Psoas muscle (tissue), 7 donors: ENCODE measurements at regions not wholly inside any gene's neighbourhood (a gene's known extent, or its start where the extent isn't known, plus 50 kb on each side); places are given as distances from the start of the nearest gene placed in this dataset.

Experiments used
- ATAC-seq, 4 donors: fragments of 200-7000 bp; cut with Tn5 transposase; one replicate each; pipeline ENCODE4 v1.9.1; 2020; ENCODE audit warnings: moderate library complexity in 3 of 4, mild to moderate bottlenecking in 2 of 4
- DNase-seq, 2 donors: peaks; one replicate each; pipeline ENCODE4 v3.0.0-alpha.2; 2020
- H3K27ac ChIP-seq: fragments of 200-600 bp; one replicate; pipeline ENCODE4 v1.8.0; 2022
- H3K27me3 ChIP-seq, 3 donors: fragments of 200-600 bp in 1 of 3; one replicate each; pipeline versions ENCODE4 v1.6.1 to v1.8.0; 2013 to 2022; ENCODE audit warnings: low read length in 2 of 3, mild to moderate bottlenecking in 2 of 3, moderate library complexity in 1 of 3; ENCODE audit not compliant: insufficient read depth in 3 of 3
- H3K36me3 ChIP-seq, 2 donors: fragments of 200-600 bp in 1 of 2; one replicate each; pipeline versions ENCODE4 v1.6.1 to v1.8.0; 2013 to 2022; ENCODE audit warnings: low read depth in 1 of 2, mild to moderate bottlenecking in 1 of 2, moderate library complexity in 1 of 2; ENCODE audit not compliant: insufficient read depth in 1 of 2
- H3K4me1 ChIP-seq: fragments of 200-600 bp; one replicate; pipeline ENCODE4 v1.8.0; 2022
- H3K4me3 ChIP-seq: fragments of 200-600 bp; one replicate; pipeline ENCODE4 v1.8.0; 2022; ENCODE audit warnings: mild to moderate bottlenecking
- H3K9me3 ChIP-seq: fragments of 200-600 bp; one replicate; pipeline ENCODE4 v1.8.0; 2022
- CTCF ChIP-seq: fragments of 200-600 bp; IDR thresholded peaks from one replicate; pipeline ENCODE4 v1.8.0; 2022; ENCODE audit warnings: antibody characterized with exemption
- WGBS, 3 donors: extraction: QIAGEN DNeasy Blood & Tissue Kit; methylation state at CpG; one replicate each; pipeline versions ENCODE4 v1.1.6 to v1.1.7; 2013; 5-methylcytosine and 5-hydroxymethylcytosine counted together
- intact Hi-C, 2 donors: fragments of 100-400 bp; cut with DNase I; formaldehyde crosslinking; loops; one replicate each; pipeline versions ENCODE4 v1.11.0 to v1.14.2; 2022
- donor health status: healthy with polysubstance abuse.
- donor health status: DM: no; HTN: no; CAD: no; lungs with moderate emphysema.
- donor health status: Bipolar disorder and iron deficiency.
- donor health status: healthy.
- donor health status: DM: yes; HTN: yes; CAD: no.
- donor health status: DM: no; HTN: no; CAD: no.
- donor health status: DM: yes; HTN: yes; CAD: no.

GRCh38 chr10:62742536-62743061, 61.9 kb upstream of the ADO start:
- H3K9me3 ChIP-seq = no peaks in the 10 kb centered on the region
- no peak overlapping the region for H3K4me3 ChIP-seq
- DNase-seq (no peak), ATAC-seq (no peak)
- 29 to 42% (median 36%) methylated on average over 6 of the region's 6 CpGs for WGBS, 3 donors
- no peaks in the 10 kb centered on the region for H3K4me1 ChIP-seq
- intact Hi-C loops = no loop called here
- H3K36me3 ChIP-seq = no peaks in the 10 kb centered on the region
- no peak overlapping the region for H3K27ac ChIP-seq
- no peak for TF ChIP-seq CTCF
- H3K27me3 ChIP-seq = no peaks in the 10 kb centered on the region

DNA sequence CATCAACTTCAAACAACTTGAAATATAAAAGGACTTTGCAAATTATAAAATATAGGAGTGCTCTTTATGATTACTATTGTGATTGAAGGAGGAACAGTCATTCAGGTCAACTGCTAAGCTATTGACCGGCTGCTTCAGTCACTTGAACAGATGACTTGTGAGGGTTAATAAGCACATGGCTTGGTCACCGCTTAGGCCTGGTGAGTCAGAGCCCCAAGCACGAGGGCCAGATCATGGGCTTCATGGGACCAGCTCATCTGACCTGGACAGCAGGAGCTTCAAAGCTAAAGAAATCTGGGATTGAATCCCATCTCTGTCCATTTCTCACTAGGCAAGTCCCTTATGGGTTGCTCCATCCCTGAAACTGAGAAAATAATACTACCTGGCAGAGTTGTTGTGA, 60.4 kb upstream of the ADO start:
- WGBS, 3 donors = 57 to 66% (median 57%) methylated on average over 3 of the region's 3 CpGs
- DNase-seq (no peak), ATAC-seq (no peak)
- Histone ChIP-seq H3K36me3 (no peaks in the 10 kb centered on the region), H3K9me3 (no peaks in the 10 kb centered on the region), H3K27me3 (no peaks in the 10 kb centered on the region), H3K4me1 (no peaks in the 10 kb centered on the region), H3K4me3 (no peak overlapping the region), H3K27ac (no peak overlapping the region)
- intact Hi-C loops = no loop called here
- TF ChIP-seq CTCF = no peak

GRCh38 chr10:62745581-62745980, 58.9 kb upstream of the ADO start:
- Histone ChIP-seq H3K36me3 (no peaks in the 10 kb centered on the region), H3K4me3 (no peak overlapping the region), H3K4me1 (no peaks in the 10 kb centered on the region), H3K9me3 (no peaks in the 10 kb centered on the region), H3K27me3 (no peaks in the 10 kb centered on the region), H3K27ac (no peak overlapping the region)
- WGBS, 3 donors = 86 to 95% (median 91%) methylated on average over 2 of the region's 2 CpGs
- no peak for TF ChIP-seq CTCF
- no peak for DNase-seq
- intact Hi-C loops = no loop called here
- no peak for ATAC-seq

- Histone ChIP-seq H3K4me1 (no peaks in the 10 kb centered on the region), H3K27ac (no peak overlapping the region), H3K27me3 (no peaks in the 10 kb centered on the region), H3K9me3 (no peaks in the 10 kb centered on the region), H3K4me3 (no peak overlapping the region), H3K36me3 (no peaks in the 10 kb centered on the region)
- DNase-seq = no peak
- WGBS, 3 donors = 78 to 85% (median 82%) methylated on average over 3 of the region's 3 CpGs
- no peak for ATAC-seq
- TF ChIP-seq CTCF = no peak
- intact Hi-C loops = no loop called here
Observed at GRCh38 chr10:62746951-62747729, 57.4 kb upstream of the ADO start.

GRCh38 chr10:62748386-62748785, 56.1 kb upstream of the ADO start:
- no peaks in the 10 kb centered on the region for H3K4me1 ChIP-seq
- H3K27ac ChIP-seq = no peak overlapping the region
- DNase-seq (no peak), ATAC-seq (no peak)
- intact Hi-C loops = no loop called here
- no peaks in the 10 kb centered on the region for H3K27me3 ChIP-seq
- H3K4me3 ChIP-seq = no peak overlapping the region
- TF ChIP-seq CTCF = no peak
- H3K36me3 ChIP-seq = no peaks in the 10 kb centered on the region
- H3K9me3 ChIP-seq = no peaks in the 10 kb centered on the region
